ENCODE measurements at regions not wholly inside any gene's neighbourhood (a gene's known extent, or its start where the extent isn't known, plus 50 kb on each side); places are given as distances from the start of the nearest gene placed in this dataset.
"Not testable (repeated sequence)": the region's sequence is repeated elsewhere in the genome, so short reads cannot be mapped to it uniquely, and the experiment has no call there.

DNA sequence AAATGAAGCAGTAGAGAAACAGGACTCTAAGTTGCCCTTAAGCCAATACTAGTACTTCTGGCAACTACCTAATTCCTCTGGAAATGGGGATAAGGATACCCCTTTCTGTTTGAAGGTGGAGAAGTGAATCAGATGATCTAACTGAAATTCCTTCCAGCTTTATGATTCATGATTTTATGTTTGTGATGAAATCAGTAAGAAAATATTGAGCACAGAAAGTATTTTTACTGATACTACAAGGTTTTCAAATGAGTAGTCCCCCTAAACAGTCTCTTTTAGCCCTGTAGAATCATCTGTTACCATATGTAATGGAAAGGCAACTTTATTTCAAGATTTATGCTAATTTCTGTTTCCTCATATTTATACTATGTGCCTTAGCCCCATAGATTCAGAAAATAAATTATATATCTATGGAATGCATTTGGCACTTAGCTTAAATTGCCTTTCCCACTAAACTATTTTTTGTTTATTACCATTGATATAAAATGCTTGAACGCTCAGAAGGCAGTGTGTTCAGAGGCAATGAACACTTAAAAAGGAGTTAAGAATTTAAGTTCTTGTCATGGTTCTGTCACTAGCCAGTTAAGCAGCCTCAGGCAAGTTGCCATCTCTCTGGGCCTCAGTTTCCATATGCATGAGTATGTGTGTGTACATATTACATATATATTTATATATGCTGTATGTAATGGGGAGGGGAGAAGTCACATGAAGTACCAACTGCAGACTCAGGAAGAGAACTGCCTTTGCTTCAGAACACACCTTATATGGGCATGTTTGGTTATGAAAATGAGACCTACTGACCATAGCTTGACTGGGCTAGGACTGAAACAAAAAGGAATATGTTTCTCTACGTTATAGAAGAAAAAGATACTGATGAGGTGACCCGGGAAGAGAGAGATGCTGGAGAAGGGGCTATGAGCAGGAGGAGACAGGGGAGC lies 97.7 kb downstream of the CDC42EP3 start:
- DNase-seq, result no peak

DNA sequence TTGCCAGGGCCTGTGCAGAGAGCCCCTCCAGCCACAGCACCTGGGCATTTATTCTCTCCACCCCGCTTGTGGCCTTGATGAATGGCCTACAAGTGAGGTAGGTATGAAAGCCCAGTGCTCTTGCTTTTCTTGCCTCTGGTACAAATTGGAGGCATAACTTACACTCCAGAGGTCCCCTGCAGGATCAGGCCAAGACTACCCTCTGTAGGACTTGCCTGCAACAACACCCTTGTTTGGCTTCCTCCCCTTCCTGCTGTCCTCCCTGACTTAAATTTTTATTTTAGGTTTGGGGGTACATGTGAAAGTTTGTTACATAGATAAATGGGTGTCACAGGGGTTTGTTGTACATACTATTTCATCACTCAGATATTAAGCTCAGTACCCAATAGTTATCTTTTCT lies 95.7 kb downstream of the CDC42EP3 start:
- DNase-seq, result no peak

DNA sequence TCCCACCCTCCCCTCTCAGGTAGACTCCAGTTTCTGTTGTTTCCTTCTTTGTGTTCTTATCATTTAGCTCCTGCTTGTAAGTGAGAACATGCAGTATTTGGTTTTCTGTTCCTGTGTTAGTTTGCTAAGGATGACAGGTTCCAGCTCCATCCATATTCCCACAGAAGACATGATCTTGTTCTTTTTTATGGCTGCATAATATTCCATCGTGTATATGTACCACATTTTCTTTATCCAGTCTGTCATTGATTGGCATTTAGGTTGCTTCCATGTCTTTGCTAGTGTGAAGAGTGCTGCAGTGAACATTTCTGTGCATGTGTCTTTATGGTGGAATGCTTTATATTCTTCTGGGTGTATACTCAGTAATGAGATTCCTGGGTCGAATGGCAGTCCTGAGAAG lies 95.2 kb downstream of the CDC42EP3 start:
- not testable (repeated sequence) for DNase-seq

DNA sequence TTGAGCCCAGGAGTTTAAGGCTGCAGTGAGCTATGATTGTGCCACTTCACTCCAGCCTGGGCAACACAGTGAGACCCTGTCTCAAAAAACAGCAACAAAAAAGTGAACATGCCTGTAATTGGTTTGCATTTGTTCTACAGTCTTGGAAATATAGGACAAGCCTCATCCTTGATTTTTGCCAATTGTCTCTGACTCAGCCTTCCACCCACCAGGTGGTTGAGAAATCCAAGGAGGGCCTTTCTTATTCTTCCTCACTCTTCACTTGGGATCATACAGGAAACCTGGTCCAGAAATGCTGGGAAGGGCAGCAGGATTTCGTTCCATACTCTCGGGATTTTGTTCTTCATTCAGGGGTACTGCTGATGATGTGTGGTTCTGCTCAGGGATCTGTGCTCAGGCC lies 94.6 kb downstream of the CDC42EP3 start:
- DNase-seq, result no peak

DNA sequence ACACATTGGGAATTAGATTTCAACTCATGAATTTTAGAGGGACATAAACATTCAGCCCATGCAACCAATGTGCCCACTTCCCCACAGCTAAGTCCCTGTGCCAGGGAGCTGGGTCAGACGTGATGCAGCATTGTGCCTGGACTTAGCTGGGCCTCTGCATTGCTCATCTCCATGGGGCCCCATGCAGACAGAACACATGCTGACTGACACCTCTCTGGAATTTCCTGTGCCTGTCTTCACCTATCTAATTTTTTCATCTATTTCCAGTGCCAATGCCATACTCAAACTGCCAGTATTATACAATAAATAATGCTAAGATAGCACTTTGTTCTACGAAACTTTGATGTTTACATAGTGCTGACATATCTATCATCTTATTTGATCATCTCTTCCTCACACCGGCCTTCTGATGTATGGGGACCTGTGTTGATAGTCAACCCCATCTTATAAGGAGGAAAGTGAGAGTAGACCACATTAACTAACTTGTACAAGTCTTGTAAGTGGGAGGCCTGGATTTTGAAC lies 92.2 kb downstream of the CDC42EP3 start:
- no peak for DNase-seq

DNA sequence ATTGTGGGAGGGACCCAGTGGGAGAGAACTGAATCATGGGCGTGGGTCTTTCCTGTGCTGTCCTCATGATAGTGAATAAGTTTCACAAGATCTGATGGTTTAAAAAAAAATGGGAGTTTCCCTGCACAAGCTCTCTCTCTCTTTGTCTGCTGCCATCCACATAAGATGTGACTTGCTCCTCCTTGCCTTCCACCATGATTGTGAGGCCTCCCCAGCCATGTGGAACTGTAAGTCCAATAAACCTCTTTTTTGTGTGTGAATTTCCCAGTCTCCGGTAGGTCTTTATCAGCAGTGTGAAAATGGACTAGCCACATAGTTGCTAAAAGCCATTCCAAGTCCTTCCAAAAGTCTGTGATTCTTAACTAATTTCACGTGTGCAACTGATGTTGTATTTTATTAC lies 91.5 kb downstream of the CDC42EP3 start:
- DNase-seq, result not testable (repeated sequence)

DNA sequence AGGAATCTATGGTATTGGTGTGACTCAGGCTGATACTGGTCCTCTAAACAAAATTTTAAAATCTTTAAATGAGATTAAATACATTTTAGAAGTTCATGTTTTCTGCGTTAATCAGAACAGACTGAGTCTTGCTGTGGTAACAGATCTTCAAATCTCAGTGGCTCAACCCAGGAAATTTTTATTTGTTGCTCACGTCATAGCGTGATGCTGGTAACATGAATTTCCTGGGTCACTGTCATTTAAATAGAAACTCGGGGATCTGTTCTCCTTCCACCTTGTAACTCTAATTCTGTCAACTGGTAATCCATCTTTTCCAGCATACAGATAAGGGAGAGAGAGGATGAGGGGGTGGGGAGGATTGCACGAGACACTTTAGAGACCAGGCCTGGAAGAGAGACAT lies 90.0 kb downstream of the CDC42EP3 start:
- no peak for DNase-seq

DNA sequence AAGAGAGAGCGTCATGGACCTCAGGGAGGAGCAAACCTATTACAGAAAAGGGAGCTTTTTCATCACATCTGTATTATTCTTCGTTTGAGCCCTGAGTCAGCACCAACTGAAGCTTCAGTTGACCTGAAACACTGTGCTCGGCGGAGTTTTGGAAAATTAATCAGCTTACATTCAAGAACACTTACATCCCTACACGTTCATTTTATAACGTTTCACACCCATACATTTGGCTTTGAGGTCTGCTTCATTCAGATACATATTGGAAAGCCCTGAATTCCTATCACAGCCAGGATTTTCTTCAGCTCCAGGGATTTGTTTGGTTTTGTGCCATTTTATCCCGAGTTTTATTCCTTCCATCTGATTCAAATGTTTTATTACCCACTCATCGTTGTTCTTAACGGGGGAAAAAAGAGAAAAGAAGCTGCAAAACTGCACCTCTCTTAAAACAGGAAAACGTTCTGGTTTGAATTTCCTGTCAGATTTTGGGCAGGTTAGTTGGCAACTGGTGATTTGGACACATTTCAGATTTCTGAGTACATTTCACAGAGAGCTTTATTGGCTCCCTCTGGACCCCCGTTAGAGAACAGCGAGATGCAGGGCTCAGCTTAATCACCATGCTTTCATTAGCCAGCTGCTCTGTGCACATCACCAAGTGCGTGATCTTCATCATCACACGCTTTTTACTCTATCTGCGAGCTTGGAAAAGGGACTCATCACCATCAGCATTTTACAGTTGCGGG lies 88.8 kb downstream of the CDC42EP3 start:
- no peak for DNase-seq

DNA sequence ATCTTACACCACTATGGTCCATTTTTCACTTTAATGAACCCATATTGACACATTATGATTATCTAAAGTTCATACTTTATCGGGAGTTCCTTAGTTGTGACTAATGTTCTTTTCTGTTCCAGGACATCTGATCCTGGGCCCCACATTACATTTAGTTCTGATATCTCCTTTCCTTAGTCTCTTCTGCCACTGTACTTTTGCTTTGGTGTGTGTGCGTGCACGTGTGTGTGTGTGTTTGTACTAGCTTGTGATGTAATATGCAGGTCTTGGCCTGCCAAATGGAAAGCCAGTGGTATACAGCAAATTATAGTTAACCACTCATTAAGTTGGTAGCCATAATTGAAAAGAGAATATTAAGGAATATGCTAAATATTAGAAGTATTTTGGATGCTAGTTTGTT lies 88.0 kb downstream of the CDC42EP3 start:
- no peak for DNase-seq

DNA sequence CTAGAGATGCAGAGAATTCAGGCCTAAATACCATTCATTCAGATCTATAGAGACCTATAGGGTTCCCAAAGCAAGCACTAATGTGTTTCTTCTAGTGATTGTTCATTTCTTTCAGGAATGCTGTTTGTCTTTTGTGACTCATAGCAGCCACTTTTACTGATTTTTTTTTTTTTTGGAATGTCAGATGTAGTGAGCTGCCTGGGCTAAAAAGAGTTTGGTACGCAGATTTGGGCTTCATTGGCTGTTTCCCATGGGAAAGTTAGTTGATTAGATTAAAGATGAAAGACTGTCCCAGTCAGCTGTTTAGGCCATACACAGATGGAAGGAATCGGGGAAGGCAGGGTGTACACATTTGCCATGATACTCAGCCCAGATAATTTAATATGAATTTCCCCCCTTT lies 87.6 kb downstream of the CDC42EP3 start:
- DNase-seq, result no peak

DNA sequence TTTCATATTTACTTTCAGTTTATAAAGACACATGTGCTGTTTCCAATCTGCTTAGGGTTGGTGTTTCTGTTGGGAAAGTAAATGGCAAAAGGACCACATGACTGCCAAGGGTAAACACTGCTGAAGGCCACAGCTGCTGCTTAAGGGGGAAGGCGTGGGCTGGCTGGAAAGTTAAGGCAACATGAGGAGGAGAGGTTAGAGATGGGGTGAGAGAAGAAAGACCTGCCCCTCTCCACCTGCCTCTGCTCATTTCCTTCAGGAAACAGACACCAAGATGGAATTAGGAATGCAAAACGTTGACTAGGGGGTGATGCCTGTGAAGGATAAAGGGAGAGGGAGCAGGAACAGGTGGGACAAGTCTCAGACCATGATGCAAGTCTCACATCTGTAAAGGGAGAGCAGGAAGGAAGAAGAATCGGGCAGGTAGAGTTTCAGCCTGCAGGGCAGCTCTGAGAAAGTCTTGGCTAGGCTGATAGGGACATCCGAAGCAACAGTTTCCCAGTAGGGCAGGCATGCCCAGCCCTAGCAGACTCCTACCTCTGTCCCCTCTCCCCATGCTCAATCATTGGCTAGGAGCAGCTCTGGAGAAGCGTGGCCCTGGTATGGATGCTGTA lies 86.0 kb downstream of the CDC42EP3 start:
- peak; percentile 37 to 71 (median 47) for DNase-seq

DNA sequence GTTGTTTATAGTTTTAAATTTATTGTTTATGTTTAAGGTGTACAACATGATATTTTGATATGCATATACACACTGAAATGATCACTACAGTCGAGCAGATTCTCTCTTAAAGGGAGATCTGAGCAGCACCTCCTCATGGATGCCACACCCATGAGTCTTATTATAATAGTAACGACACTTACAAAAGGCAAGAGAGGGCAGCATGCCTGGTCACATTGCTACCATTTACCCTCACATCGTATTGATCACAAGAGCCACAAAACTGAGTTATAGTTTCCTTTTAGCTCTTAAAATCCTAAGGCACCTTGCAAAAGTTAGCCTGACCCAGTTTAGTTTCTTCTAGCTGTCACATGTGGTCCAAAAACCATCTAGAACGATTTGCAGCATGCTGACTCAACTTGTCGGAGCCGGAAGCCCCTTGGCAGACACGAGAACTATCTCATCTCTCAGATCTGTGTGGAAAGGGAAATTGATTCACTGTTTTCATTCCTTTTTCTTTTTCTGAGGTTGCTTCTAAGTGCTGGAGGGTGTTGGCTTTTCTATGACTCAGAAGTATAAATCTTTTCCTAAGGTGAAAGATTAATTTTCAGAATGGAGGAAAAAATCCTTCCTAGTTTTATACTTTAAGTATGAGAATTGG lies 85.3 kb downstream of the CDC42EP3 start:
- DNase-seq, result no peak

DNA sequence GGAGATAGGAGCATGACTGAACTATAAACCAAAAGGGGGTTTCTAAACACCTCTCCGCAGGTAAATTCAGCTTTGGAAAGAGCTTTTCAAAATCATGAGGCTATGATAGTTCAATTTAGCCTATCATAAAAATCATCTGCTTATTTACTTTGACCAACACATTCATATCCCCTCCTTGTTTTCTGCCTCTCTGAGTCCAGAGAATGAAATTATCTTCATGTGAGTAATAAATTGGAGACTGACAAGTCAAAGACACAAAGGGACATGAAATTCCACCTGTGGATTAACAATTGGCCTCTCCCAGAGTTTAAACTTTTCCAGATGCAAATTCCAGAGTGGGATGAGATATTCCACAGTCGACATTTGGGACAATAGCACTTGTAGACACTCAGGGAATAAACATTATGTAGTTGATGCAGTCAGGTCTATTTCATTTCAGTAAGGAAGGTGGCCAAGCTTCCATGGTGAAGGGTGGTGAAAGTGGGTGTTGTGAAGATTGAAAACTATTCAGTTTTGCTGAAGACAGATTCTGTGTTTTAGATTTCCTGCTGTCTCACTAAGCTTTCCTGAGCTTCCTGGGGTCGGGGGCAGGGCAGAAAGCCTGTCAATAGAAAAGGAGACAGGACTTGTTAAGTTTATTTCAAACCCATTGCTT lies 84.7 kb downstream of the CDC42EP3 start:
- no peak for DNase-seq

DNA sequence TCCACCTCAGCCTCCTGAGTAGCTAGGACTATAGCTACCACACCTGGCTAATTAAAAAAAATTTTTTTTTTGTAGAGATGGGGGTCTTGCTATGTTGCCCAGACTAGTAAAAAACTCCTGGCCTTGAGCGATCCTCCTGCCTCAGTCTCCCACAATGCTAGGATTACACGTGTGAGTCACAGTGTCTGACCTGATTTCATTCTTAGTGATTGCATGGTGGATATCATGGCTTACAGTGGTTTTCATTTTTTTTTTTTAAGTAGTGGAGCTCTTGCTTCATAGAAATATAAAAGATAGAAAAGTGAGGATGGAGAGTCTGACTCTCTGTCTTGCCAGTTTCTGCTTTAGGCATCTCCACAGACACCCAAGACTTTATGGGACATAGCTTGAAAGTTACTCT lies 83.6 kb downstream of the CDC42EP3 start:
- no peak for DNase-seq

DNA sequence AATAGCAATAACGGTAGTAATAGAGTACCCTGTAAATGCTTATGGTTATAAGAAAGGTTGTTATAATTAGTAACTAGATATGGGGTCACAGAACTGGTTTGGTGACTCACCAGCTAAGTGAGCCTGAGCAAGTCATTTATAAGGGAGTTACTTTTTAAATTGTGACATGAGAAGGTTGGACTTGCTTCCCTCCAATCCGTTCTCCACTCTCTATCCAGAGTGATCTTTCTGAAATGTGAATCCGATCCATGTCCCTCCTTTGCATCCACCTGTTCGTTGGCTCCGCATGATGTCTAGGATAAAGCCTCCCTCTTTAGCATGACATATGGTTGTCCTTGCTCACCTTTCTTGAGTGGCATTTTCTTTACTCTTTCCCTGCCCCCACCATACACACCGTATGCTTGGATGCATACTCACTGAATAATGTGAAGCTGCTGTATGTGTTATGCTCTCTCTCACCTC lies 83.1 kb downstream of the CDC42EP3 start:
- DNase-seq, result peak in 1 of 3 experiments; percentile 36

DNA sequence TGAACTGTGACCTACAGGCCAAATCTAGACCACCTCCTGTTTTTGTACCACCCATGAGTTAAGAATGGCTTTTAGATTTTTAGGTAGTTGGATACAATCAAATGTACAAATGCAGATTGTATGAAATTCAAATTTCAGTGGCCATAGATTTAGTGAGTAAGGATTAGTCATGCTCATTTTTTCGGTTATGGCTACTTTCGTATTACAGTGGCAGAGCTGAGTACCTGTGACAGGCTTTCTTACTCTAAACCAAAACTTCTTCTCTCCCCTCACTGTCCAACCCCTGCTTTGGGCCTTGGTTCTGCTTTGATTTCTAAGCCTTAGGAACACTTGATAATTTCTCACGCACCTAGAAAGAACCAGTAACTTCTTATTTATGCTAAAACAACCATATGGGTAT lies 82.1 kb downstream of the CDC42EP3 start:
- no peak for DNase-seq

DNA sequence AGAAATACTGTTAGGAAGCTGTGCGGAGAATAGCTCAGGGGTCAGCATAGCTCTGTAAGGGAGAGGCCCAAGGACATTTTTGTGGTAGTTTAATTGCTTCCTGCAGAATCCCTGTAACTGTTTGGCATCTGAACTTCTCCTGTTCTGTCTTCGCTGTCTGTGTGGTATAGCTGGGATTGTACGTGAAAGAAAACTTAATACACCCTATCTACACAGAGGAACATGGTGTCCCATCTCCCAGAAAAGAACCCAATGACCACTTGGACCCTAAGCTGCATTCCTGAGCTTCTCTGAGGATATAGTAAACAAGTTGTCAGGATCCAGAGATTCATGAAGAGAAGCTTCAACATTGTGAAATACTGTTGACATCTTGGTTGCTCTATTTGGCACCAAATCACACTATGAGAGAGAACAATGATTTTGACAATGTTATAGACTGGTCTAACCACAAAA lies 81.3 kb downstream of the CDC42EP3 start:
- no peak for DNase-seq

Measured in NCI-H1417 (cell line).